DND-41 (cell line): ENCODE measurements at regions not wholly inside any gene's neighbourhood (a gene's known extent, or its start where the extent isn't known, plus 50 kb on each side); places are given as distances from the start of the nearest gene placed in this dataset.

Source experiments
- CTCF ChIP-seq: IDR thresholded peaks from 2 replicates; pipeline ENCODE4 v1.5.1; 2012; ENCODE audit warnings: borderline replicate concordance, low read length, moderate library complexity, mild to moderate bottlenecking; ENCODE audit not compliant: poor library complexity, severe bottlenecking; ENCODE audit errors: extremely low read depth
- EZH2 ChIP-seq: IDR thresholded peaks from 3 replicates; pipeline ENCODE4 v1.6.1; 2012; ENCODE audit warnings: borderline replicate concordance, low read depth, mild to moderate bottlenecking, moderate library complexity, low read length, inconsistent platforms; ENCODE audit not compliant: severe bottlenecking

- no peak for TF ChIP-seq CTCF
- TF ChIP-seq EZH2: no peak
Observed at GRCh38 chr2:175571078-175571653, 389.7 kb upstream of the ATP5MC3 start.
